Tibial nerve (tissue), 4 donors: ENCODE measurements at regions not wholly inside any gene's neighbourhood (a gene's known extent, or its start where the extent isn't known, plus 50 kb on each side); places are given as distances from the start of the nearest gene placed in this dataset.

Source experiments
- DNase-seq, 2 donors: peaks; one replicate each; pipeline ENCODE4 v3.0.0-alpha.2; 2019; ENCODE audit warnings: low spot score in 2 of 2
- H3K27ac ChIP-seq, 4 donors: fragments of 200-600 bp; sonication (generic) in 3 of 4; one replicate each; pipeline ENCODE4 v1.5.1; 2017 to 2019; ENCODE audit warnings: mild to moderate bottlenecking in 1 of 4
- H3K27me3 ChIP-seq, 2 donors: fragments of 200-600 bp; sonication (generic) in 1 of 2; one replicate each; pipeline versions ENCODE4 v1.5.1 to v1.6.0; 2017 to 2019
- H3K36me3 ChIP-seq, 3 donors: fragments of 200-600 bp; sonication (generic); one replicate each; pipeline ENCODE4 v1.5.1; 2018 to 2019
- H3K4me1 ChIP-seq, 4 donors: fragments of 200-600 bp; sonication (generic) in 3 of 4; one replicate each; pipeline ENCODE4 v1.5.1; 2017 to 2019
- H3K4me3 ChIP-seq, 4 donors: fragments of 200-600 bp; sonication (generic) in 3 of 4; one replicate each; pipeline ENCODE4 v1.5.1; 2017 to 2019; ENCODE audit warnings: mild to moderate bottlenecking in 1 of 4, moderate library complexity in 1 of 4
- H3K9me3 ChIP-seq, 4 donors: fragments of 200-600 bp; sonication (generic) in 3 of 4; one replicate each; pipeline ENCODE4 v1.5.1; 2017 to 2019
- CTCF ChIP-seq, 5 experiments: fragments of 200-600 bp in 3 of 5; fragments of 450-650 bp in 2 of 5; sonication (generic) in 3 of 5; IDR thresholded peaks; one replicate each; pipeline ENCODE4 v1.5.1; 2016 to 2019; ENCODE audit warnings: antibody characterized with exemption in 5 of 5, mild to moderate bottlenecking in 3 of 5, moderate library complexity in 2 of 5
- EP300 ChIP-seq, 2 donors: sonication (generic); formaldehyde crosslinking; IDR thresholded peaks; one replicate each; pipeline ENCODE4 v1.6.1; 2017; ENCODE audit warnings: antibody characterized with exemption in 2 of 2, mild to moderate bottlenecking in 1 of 2
- POLR2A ChIP-seq, 2 donors: fragments of 450-650 bp; IDR thresholded peaks; one replicate each; pipeline ENCODE4 v1.6.1; 2017; ENCODE audit warnings: antibody characterized with exemption in 2 of 2, mild to moderate bottlenecking in 2 of 2, moderate library complexity in 2 of 2
- WGBS, 2 donors: methylation state at CpG; one replicate each; pipeline ENCODE4 v1.1.5; 2018; 5-methylcytosine and 5-hydroxymethylcytosine counted together

- no peak for DNase-seq
- TF ChIP-seq CTCF (IDR thresholded peaks at IDR 0.05): no peak
- no peak for TF ChIP-seq POLR2A (IDR thresholded peaks at IDR 0.05)
- no peak for TF ChIP-seq EP300 (IDR thresholded peaks at IDR 0.05)
- H3K4me3 ChIP-seq: no peak overlapping the region
- H3K27ac ChIP-seq: no peak overlapping the region
- no peaks in the 10 kb centered on the region for H3K4me1 ChIP-seq
- no peaks in the 10 kb centered on the region for H3K36me3 ChIP-seq
- H3K27me3 ChIP-seq: peaks cover 0 to 15% of the 10 kb centered on the region in 2 donors
- 77 to 81% methylated on average over 1 of the region's 1 CpG for WGBS, 2 donors
- no peaks in the 10 kb centered on the region for H3K9me3 ChIP-seq
These were observed 401.2 kb downstream of the PREX1 start for GRCh38 chr20:48426630-48427029.

- Histone ChIP-seq H3K9me3 (no peaks in the 10 kb centered on the region), H3K27ac (no peak overlapping the region), H3K36me3 (no peaks in the 10 kb centered on the region), H3K27me3 (peaks cover 0 to 15% of the 10 kb centered on the region in 2 donors), H3K4me1 (no peaks in the 10 kb centered on the region), H3K4me3 (no peak overlapping the region)
- TF ChIP-seq CTCF (IDR thresholded peaks at IDR 0.05): no peak
- no peak for TF ChIP-seq EP300 (IDR thresholded peaks at IDR 0.05)
- TF ChIP-seq POLR2A (IDR thresholded peaks at IDR 0.05): no peak
- WGBS, 2 donors: 48 to 57% methylated on average over 9 of the region's 9 CpGs
- no peak for DNase-seq
These were observed 401.8 kb downstream of the PREX1 start for GRCh38 chr20:48425817-48426612.

GRCh38 chr20:48425321-48425720 is 402.5 kb downstream of the PREX1 start:
- no peak overlapping the region for H3K4me3 ChIP-seq
- H3K4me1 ChIP-seq: no peaks in the 10 kb centered on the region
- WGBS, 2 donors: 54 to 60% methylated on average over 5 of the region's 5 CpGs
- H3K36me3 ChIP-seq: no peaks in the 10 kb centered on the region
- peaks cover 0 to 15% of the 10 kb centered on the region in 2 donors for H3K27me3 ChIP-seq
- H3K27ac ChIP-seq: no peak overlapping the region
- TF ChIP-seq POLR2A (IDR thresholded peaks at IDR 0.05): no peak
- TF ChIP-seq EP300 (IDR thresholded peaks at IDR 0.05): no peak
- no peak for TF ChIP-seq CTCF (IDR thresholded peaks at IDR 0.05)
- no peaks in the 10 kb centered on the region for H3K9me3 ChIP-seq
- no peak for DNase-seq

- Histone ChIP-seq H3K4me1 (no peaks in the 10 kb centered on the region), H3K27ac (no peak overlapping the region), H3K27me3 (peaks cover 0 to 15% of the 10 kb centered on the region in 2 donors), H3K4me3 (no peak overlapping the region), H3K36me3 (no peaks in the 10 kb centered on the region), H3K9me3 (no peaks in the 10 kb centered on the region)
- TF ChIP-seq CTCF (IDR thresholded peaks at IDR 0.05) (no peak), POLR2A (IDR thresholded peaks at IDR 0.05) (no peak), EP300 (IDR thresholded peaks at IDR 0.05) (no peak)
- WGBS, 2 donors: 86 to 93% methylated on average over 3 of the region's 3 CpGs
- DNase-seq: no peak
These were observed 405.4 kb downstream of the PREX1 start for GRCh38 chr20:48422242-48422960.

- Histone ChIP-seq H3K27me3 (peaks cover 0 to 11% of the 10 kb centered on the region in 2 donors), H3K36me3 (no peaks in the 10 kb centered on the region), H3K9me3 (no peaks in the 10 kb centered on the region), H3K4me1 (no peaks in the 10 kb centered on the region), H3K4me3 (no peak overlapping the region), H3K27ac (no peak overlapping the region)
- no peak for DNase-seq
- TF ChIP-seq CTCF (IDR thresholded peaks at IDR 0.05) (no peak), POLR2A (IDR thresholded peaks at IDR 0.05) (no peak), EP300 (IDR thresholded peaks at IDR 0.05) (no peak)
- WGBS, 2 donors: 79 to 87% methylated on average over 3 of the region's 3 CpGs
These were observed 406.3 kb downstream of the PREX1 start for GRCh38 chr20:48421547-48421946.
